C4-2B (cell line): ENCODE measurements at regions not wholly inside any gene's neighbourhood (a gene's known extent, or its start where the extent isn't known, plus 50 kb on each side); places are given as distances from the start of the nearest gene placed in this dataset.

Experiments
- ZFX ChIP-seq: fragments of 450-650 bp; IDR thresholded peaks from 2 replicates; pipeline ENCODE4 v1.6.1; 2017
- TF ChIP-seq, protein P1 (sequence below): fragments of 450-650 bp; conservative IDR thresholded peaks from 2 replicates; pipeline ENCODE4 v1.5.1; 2017; ENCODE audit warnings: mild to moderate bottlenecking

DNA sequence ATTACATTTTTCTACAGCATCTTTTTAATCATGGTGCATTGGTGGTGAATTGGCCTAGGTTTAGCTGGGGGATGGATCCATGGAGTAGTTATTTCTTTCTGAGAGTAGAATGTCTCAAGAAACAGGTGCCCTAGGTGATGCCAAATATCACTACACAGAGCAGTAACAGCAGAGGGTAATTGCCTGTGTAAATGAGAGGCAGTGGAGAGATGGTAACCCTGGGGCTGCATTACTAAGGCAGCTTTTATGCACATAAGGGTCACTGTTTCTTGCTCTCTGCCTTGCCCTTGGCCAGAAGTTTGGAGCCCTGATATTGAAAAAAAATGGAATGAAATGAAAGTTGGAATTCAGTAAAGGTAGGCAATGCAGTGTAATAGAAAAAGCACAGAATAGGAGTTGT is 604.0 kb downstream of the NOVA1 start:
- TF ChIP-seq, protein P1, sequence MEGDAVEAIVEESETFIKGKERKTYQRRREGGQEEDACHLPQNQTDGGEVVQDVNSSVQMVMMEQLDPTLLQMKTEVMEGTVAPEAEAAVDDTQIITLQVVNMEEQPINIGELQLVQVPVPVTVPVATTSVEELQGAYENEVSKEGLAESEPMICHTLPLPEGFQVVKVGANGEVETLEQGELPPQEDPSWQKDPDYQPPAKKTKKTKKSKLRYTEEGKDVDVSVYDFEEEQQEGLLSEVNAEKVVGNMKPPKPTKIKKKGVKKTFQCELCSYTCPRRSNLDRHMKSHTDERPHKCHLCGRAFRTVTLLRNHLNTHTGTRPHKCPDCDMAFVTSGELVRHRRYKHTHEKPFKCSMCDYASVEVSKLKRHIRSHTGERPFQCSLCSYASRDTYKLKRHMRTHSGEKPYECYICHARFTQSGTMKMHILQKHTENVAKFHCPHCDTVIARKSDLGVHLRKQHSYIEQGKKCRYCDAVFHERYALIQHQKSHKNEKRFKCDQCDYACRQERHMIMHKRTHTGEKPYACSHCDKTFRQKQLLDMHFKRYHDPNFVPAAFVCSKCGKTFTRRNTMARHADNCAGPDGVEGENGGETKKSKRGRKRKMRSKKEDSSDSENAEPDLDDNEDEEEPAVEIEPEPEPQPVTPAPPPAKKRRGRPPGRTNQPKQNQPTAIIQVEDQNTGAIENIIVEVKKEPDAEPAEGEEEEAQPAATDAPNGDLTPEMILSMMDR, result no peak
- no peak for TF ChIP-seq ZFX
